HL-60/S4 (cell line): ENCODE measurements at regions not wholly inside any gene's neighbourhood (a gene's known extent, or its start where the extent isn't known, plus 50 kb on each side); places are given as distances from the start of the nearest gene placed in this dataset.
"Not testable (repeated sequence)": the region's sequence is repeated elsewhere in the genome, so short reads cannot be mapped to it uniquely, and the experiment has no call there.

ENCODE experiments used
- in situ Hi-C: fragments of 300-500 bp; cut with MboI; formaldehyde crosslinking; loops from 2 replicates; pipeline ENCODE4 v1.14.3; 2022; ENCODE audit warnings: low sequenced_read_pairs

DNA sequence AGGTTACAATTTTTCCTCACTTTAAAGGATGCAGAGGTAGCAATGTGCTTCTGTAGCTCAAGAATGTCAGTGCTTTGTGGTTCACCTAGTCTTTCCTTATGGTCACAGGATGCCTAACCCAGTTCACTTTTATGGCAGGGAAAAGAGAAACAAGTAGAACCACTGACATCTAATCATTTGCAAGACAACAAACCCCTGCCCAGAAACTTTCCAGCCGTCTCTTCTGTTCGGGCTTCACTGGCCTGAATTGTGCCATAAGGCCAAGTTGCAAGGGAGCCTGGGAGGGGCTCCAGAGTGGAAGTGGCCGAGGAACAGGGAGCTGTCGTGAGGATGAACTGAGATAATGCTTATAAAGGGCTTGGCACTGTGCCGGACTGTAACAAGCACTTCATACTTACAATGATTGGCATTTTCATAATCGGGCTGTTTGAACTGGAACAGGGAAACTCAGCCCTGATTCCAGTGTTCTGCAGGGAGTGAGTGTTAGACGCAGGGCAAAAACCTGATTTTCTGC, 212.6 kb downstream of the BCAS1 start:
- in situ Hi-C loops, result no loop called here

DNA sequence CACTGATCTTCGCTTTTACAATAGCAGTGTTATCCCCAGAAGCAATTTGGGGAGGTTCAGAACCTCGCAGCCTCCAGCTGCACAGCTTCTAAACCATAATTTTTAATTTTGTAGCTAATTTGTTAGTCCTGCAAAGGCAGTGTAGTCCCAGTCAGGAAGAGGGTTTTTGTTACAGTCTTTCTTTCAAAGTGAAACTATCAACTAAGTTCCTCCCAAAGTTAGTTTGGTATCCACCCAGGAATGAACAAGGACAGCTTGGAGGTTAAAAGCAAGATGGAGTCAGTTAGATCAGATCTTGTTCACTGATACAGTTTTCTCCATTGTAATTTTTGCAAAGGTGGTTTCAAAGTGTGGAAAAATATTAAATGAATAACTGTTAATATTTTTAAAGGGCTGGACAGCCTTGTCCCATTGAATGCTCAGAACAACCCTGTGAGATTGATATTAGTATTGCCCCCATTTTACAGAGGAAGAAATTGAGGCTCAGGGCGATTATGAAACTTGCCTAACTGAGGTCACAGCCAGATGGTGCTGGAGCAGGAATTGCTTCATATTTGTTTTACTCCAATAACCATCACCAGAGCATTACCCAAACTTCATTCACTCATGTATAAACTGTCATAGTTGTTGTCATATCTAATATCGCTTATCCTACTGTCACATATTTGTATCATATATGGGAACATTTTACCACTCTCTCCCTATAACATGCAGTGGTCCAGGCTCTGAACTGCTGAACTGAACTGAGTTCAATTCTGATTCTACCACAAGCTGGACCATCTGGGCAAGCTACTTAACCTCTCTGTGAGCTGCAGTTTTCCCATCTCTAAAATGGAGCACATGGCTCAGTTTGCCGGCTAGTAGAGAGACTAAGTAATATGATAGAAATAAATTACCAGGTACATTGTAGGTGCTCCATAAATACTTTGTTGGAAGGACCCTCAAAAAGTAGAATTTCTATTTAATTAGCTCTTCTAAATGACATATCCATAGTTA, 213.8 kb downstream of the BCAS1 start:
- in situ Hi-C loops, result no loop called here

DNA sequence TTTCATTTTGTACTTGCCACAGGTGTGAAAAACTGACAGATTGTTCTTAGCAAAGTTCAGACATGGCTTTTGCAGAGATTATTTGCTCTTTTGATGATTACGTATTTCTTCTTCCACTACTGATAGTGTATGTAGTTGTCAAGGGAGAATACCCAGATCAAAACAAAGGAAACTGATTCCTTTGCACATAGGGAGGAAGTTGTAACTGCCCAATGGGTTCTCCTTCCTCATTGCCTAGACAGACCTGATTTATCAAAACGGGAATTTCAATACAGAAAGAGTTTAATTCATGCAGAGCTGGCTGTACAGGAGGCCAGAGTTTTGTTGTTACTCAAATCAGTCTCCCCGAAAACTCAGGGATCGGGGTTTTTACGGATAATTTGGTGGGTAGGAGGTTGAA, 214.7 kb downstream of the BCAS1 start:
- in situ Hi-C loops, result no loop called here

DNA sequence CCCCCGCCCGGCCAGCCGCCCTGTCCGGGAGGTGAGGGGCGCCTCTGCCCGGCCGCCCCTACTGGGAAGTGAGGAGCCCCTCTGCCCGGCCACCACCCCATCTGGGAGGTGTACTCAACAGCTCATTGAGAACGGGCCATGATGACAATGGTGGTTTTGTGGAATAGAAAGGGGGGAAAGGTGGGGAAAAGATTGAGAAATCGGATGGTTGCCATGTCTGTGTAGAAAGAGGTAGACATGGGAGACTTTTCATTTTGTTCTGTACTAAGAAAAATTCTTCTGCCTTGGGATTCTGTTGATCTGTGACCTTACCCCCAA, 215.8 kb downstream of the BCAS1 start:
- in situ Hi-C loops, result not testable (repeated sequence)

DNA sequence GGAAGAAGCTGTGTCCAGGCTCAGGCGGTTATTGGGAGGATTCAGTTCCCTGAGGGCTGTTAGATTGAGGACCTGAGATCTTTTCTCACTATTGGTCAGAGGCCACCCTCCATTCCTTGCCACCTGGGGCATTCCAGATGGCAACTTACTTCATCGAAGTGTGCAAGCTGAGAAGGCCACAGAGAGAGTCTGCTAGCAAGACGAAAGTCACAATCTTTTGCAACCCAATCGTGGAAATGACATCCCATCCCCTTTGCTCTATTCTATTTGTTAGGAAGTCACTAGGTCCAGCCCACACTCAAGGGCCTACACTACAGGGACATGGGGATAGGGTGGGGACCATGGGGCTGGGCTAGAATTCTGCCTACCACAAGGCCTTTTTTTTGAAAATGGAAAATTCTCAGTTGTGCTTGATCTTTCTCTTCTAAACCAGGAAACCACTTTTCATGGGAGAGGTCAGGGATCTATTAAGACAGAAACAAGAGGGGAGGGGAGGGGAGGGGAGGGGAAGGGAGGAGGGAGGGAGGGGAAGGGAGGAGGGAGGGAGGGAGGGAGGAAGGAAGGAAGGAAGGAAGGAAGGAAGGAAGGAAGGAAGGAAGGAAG, 217.2 kb downstream of the BCAS1 start:
- in situ Hi-C loops, result no loop called here

DNA sequence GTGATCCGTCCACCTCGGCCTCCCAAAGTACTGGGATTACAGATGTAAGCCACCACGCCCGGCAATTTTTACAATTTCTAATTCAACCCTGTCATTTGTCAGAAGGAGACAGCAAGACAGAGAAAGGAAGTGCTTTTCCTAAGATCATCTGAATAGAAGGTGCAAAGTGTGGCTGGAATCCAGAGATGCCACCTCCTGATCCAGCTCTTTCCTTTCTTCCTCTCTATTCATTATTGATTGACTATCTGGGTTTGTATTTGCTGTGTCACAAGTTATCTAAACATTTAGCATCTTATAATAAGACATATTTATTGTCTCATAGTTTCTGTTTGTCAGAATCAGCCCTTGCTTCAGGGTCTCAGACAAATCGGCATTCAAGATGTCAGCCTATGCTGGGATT, 217.7 kb downstream of the BCAS1 start:
- in situ Hi-C loops, result no loop called here

DNA sequence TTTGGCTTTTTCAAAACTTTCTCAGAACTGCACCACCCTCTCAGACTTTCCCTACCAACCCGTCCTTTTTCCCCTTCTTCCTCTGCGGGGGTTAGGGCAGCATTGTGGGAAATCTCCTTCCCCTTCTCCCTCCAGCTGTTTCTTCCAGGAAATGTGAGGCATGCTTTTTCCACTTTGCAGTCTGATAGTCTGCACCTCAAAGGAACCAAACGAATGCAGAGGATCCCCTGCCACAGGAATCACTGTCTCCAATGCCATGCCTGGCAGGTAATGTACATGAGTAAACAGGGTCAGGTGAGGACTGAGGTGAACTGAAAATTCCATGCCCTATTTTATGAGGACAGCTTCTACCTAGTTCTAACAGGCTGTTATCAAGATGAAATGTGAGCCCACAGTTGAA, 218.4 kb downstream of the BCAS1 start:
- in situ Hi-C loops, result no loop called here

DNA sequence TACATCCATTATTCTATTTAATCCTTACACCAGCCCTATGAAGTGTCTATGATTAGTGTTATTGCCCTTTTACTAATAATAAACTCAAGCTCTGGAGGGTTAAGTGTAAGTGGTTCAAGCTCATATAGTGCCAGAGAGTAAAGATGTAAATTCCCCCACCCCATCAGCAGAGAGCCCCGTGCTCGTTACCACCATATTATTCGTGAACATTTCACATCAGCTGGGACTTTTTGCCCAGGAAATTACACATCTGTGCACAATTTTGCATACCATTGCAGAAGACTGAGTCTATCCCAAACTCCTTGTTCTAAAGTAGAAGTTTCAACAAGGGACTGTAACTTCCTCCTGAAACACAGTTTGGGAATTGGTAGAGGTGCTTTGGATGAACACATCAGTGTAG, 220.1 kb downstream of the BCAS1 start:
- in situ Hi-C loops, result no loop called here

DNA sequence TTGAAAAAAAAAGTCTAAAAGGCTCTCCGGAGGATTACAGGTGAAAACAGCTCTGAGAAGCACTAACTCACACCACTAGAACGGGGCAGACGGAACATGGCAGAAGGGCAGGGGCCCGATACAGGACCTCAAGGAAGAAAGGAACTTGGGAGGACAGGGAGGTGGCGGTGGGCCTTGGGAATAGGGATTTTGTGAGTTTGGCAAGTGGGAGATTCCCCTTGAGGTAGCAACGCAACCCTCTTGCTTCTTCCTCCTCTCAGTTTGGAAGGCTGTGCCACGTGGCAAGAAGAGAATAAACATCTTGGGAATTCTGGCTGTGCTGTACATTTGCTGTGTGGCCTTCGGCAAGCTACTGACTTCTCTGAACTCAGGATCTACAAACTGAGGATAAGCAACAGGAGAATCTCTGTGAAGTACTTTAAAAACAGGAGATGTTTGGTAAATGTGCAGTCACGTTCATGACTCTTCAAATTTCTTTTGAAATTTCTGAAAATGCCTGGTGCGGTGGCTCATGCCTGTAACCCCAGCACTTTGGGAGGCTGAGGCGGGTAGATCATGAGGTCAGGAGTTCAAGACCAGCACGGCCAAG, 220.8 kb downstream of the BCAS1 start:
- in situ Hi-C loops, result no loop called here

DNA sequence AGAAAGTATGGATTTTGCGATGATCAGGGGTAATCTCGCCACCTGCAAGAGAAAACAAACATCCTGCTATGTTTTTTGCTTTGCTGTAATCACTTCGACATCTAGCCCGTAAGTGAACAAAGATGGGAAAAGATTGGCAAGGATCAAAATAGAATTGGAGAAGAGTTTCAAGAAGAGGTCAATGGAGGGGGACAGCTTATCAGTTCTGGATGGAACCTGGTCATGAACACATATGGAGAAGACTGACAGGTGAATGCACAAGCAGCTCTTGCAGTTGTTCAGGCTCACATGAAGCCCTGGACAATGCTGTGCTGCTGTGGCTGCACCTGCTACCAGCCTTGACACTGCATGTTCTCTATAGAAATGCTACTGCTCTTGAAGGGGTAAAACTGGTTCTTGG, 222.1 kb downstream of the BCAS1 start:
- in situ Hi-C loops, result no loop called here

DNA sequence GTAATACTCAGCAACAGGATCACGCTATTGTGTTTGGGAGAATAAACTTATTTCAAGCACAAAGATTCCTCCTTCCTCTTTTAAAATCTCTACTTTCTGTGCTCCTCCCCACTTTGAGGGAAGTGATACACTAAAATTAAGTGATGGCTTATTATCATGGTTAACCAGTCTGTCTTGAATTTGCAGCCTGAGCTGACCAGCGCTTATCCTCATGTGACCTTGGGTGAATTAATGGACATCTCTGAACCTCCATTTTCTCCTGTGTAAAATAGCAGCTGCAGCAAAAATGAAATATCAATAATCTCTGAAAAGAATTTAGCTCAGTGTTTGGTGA, 222.6 kb downstream of the BCAS1 start:
- in situ Hi-C loops, result no loop called here

DNA sequence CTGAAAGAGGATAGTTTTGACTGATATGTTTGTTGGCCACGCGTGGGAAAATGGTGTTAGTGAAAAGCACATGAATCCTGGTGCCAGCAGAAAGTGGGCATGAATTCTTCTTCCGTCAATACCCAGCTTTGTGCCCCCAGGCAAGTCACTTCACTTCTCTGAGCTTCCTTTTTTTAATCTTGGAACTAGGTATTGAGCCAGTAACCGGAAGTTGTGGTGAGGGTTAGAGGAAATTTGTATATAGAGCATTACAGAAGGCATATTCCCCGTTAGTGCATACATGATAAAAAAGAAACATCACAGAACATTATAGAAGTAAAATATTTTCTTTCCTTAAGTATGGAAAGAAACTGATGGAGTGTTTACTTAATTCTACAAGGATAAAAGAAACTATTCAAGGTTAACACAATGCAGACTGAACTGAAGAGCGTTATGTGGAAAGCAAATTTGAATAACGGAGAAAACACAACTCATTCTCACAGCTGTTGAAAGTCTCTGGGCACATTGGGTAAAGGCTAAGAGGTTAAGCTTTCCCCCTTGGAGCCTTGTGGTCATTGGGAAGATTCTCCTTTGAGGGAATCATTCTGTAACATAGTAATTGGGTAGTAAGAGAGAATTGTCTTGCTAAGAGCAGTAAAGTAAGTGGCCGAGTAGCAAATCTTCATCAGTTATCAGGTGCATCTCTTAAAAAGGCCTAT, 223.1 kb downstream of the BCAS1 start:
- in situ Hi-C loops, result no loop called here

DNA sequence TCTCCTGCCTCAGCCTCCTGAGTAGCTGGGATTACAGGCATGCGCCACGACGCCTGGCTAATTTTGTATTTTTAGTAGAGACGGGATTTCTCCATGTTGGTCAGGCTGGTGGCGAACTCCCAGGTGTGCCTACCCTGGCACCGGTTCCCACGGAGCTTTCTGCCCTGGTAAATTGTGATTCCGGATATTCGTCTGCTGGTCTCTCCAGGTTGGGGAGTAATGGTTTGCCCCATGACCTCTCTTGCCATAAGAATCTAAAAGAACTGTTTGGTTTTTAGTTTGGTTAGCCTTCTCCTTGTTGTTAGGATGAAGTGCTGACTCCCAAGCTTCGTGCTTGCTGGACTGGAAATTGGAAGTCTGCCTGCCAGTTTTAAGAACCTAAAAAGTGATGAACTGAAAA, 223.8 kb downstream of the BCAS1 start:
- in situ Hi-C loops, result no loop called here

DNA sequence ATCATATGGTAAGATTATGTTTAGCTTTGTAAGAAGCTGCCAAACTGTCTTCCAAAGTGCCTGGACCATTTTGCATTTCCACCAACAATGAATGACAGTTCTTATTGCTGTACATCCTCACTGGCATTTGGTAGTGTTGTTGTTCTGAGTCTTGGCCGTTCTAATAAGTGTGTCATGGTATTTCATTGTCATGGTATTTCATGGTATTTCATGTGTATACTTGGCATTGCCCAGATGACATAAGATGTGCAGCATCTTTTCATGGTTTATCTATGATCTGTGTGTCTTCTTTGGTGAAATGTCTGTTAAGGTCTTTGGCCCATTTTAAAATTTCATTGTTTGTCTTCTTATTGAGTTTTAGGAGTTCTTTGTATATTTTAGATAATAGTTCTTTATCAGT, 224.4 kb downstream of the BCAS1 start:
- in situ Hi-C loops, result no loop called here

DNA sequence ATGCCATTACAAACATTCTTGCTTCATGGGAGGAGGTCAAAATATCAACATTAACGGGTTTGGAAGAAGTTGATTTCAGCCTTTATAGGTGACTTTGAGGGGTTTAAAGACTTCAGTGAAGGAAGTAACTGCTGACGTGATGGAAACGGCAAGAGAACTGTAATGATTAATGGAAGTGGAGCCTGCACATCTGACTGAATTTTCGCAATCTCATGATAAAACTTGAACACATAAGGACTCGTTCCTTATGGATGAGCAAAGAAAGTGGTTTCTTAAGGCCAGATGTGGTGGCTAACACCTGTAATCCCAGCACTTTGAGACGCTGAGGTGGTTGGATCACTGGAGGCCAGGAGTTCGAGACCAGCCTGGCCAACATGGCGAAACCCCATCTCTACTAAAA, 226.1 kb downstream of the BCAS1 start:
- in situ Hi-C loops, result no loop called here

DNA sequence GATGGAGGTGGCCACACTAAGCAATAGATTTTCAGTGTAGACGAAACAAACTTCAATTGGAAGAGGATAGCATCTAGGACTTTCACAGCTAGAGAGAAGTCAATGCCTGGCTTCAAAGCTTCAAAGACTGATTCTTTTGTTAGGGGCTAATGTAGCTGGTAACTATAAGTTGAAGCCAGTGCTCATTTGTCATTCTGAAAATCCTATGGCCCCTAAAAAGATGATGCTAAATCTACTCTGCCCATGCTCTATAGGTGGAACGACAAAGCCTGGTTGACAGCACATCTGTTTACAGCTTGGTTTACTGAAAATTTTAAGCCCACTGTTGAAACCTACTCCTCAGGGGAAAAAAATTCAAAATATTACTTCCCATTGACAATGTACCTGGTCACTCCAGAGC, 226.7 kb downstream of the BCAS1 start:
- in situ Hi-C loops, result no loop called here

DNA sequence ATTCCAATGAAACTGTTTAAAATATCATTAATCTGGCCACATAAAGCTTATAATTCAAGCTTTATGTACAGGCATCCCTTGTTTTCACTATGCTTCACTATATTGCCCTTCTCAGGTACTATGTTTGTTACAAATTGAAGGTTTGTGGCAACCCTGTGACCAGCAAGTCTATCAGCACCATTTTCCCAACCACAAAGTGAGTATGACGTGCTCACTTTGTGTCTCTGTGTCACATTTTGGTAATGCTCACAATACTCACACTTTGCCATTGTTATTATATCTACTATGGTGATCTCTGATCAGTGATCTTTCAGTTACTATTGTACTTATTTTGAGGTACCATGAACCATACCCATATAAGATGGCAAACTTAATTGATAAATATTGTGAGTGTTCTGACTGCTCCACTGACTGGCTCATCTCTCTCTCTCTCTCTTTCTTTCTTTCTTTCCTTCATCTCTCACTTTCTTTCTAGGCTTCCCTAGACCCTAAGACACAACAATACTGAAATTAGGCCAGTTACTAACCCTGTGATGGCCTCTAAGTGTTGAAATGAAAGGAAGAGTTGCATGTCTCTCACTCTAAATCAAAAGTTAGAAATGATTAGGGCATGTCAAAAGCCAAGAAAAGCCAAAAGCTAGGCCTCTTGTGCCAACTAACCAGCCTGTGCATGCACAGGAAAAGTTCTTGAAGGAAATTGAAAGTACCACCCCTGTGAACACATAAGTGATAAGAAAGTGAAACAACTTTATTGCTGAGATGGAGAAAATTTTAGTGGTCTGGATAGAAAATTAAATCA, 227.9 kb downstream of the BCAS1 start:
- in situ Hi-C loops, result no loop called here

DNA sequence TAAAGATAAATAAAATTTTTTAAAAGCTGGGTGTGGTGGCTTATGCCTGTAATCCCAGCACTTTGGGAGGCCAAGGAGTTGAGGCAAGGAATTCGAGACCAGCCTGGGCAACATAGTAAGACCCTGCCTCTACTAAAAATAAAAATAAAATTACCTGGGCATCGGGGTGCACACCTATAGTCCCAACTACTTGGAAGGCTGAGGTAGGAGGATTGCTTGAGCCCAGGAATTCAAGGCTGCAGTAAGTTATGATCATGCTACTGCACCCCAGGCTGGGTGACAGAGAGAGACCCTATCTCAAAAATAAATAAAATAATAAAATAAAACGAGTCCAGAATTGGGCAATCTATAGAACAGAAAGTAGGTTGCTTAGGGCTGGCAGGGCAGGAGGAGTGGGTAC, 228.7 kb downstream of the BCAS1 start:
- in situ Hi-C loops, result no loop called here

DNA sequence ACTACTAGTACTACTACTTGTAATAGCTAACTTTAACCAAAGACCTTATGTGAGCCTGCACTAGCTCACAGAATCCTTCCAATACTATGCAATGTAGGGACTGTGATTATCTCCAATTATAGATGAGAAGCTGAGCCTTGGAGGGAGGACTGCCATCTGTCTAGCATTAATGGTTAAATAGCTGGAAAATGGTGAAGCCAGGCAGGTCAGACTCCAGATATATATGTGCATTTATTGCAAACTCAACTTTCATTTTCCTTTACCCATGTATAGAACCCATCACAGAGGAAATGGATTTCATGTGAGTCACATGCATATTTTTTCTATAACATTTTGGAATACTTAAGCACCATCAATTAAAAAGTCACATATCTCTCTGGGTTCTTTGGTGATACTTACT, 229.9 kb downstream of the BCAS1 start:
- in situ Hi-C loops, result no loop called here

DNA sequence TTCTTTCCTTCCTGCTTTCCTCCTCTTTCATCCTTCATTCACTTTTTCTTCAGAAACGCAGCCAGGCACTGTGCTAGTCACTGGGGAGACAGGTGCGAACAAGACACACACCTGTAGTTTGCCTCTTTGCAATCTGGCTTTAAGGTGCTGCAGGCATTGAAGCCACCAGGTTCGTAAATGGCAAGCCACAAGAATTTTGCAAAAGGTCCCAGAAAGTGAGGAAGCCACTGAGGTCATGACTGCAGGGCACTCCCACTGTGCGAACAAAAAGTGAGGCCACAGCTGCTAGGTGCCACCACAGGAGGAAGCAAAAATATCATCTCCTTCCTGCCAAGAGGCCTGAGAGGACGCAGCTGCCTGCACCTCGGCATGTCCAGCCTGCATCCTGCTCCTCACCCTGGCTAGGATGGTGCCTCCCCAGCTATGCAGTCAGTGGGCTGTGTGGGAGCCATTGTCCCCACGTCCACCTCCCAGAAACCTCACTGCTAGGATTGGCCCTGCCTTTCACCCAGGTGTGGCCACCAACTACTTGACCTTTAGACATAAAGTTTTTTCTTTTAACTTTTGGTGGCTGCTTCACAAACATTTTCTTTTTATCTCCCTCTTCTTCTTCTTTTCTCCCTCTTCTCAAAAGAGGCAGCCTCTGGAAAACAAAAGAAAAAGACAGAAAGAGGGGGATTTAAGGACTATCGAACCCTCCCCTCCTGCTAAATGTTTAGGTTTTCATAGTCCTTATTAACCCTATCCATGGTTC, 230.8 kb downstream of the BCAS1 start:
- in situ Hi-C loops, result no loop called here
